HG03442 (cell line): ENCODE measurements at regions not wholly inside any gene's neighbourhood (a gene's known extent, or its start where the extent isn't known, plus 50 kb on each side); places are given as distances from the start of the nearest gene placed in this dataset.
"Not testable (repeated sequence)": the region's sequence is repeated elsewhere in the genome, so short reads cannot be mapped to it uniquely, and the experiment has no call there.

Experiments used
- ATAC-seq: cut with Tn5 transposase; IDR thresholded peaks from one replicate; pipeline ENCODE4 v1.9.1; 2021; ENCODE audit warnings: mild to moderate bottlenecking, moderate library complexity; ENCODE audit not compliant: unreplicated experiment

GRCh38 chr3:140863580-140864009 is 78.0 kb upstream of the SLC25A36 start:
- no peak for ATAC-seq

GRCh38 chr3:140870351-140870750 is 71.3 kb upstream of the SLC25A36 start:
- no peak for ATAC-seq

GRCh38 chr3:140871022-140871421 is 70.6 kb upstream of the SLC25A36 start:
- no peak for ATAC-seq

- ATAC-seq, result not testable (repeated sequence)
Measured at GRCh38 chr3:140872165-140872564, 69.5 kb upstream of the SLC25A36 start.

- no peak for ATAC-seq
Measured at GRCh38 chr3:140883428-140884040, 58.1 kb upstream of the SLC25A36 start.

GRCh38 chr3:140885697-140886096 is 55.9 kb upstream of the SLC25A36 start:
- not testable (repeated sequence) for ATAC-seq
